Ovary (tissue), 7 donors: ENCODE measurements at regions not wholly inside any gene's neighbourhood (a gene's known extent, or its start where the extent isn't known, plus 50 kb on each side); places are given as distances from the start of the nearest gene placed in this dataset.

Experiments
- DNase-seq, 5 donors: peaks; one replicate each; pipeline ENCODE4 v3.0.0-alpha.2; 2019 to 2020
- H3K27ac ChIP-seq, 2 donors: fragments of 200-600 bp; one replicate each; pipeline versions ENCODE4 v1.5.1 to v1.8.0; 2019 to 2022
- H3K27me3 ChIP-seq: fragments of 200-600 bp; one replicate; pipeline ENCODE4 v1.8.0; 2022
- H3K36me3 ChIP-seq: fragments of 200-600 bp; sonication (generic); one replicate; pipeline ENCODE4 v1.5.1; 2019
- H3K4me1 ChIP-seq: one replicate; pipeline ENCODE4 v1.8.1; 2013; ENCODE audit warnings: mild to moderate bottlenecking, moderate library complexity; ENCODE audit not compliant: insufficient read depth
- H3K4me3 ChIP-seq: fragments of 200-600 bp; sonication (generic); one replicate; pipeline ENCODE4 v1.5.1; 2017
- H3K9me3 ChIP-seq, 2 donors: fragments of 200-600 bp in 1 of 2; sonication (generic) in 1 of 2; one replicate each; pipeline versions ENCODE4 v1.5.1 to v1.8.1; 2013 to 2019; ENCODE audit warnings: mild to moderate bottlenecking in 1 of 2, moderate library complexity in 1 of 2
- EP300 ChIP-seq: sonication (generic); formaldehyde crosslinking; IDR thresholded peaks from one replicate; pipeline ENCODE4 v1.6.1; 2017; ENCODE audit warnings: antibody characterized with exemption
- POLR2A ChIP-seq: fragments of 450-650 bp; IDR thresholded peaks from one replicate; pipeline ENCODE4 v1.6.1; 2017; ENCODE audit warnings: antibody characterized with exemption, mild to moderate bottlenecking, moderate library complexity
- WGBS, 3 donors: extraction: QIAGEN DNeasy Blood & Tissue Kit in 1 of 3; methylation state at CpG; one replicate each; pipeline versions ENCODE4 v1.1.5 to v1.1.7; 2013 to 2017; 5-methylcytosine and 5-hydroxymethylcytosine counted together
- intact Hi-C, 4 donors: fragments of 100-400 bp; cut with DNase I; formaldehyde crosslinking; loops; one replicate each; pipeline versions ENCODE4 v1.11.0 to v1.15.1; 2022 to 2023
- TF ChIP-seq, protein P1 (sequence below), 3 donors: fragments of 450-650 bp in 2 of 3; fragments of 200-600 bp in 1 of 3; IDR thresholded peaks; one replicate each; pipeline versions ENCODE4 v1.5.1 to v1.8.0; 2016 to 2022; ENCODE audit warnings: antibody characterized with exemption in 3 of 3, mild to moderate bottlenecking in 1 of 3
- donor health status: DM: no; HTN: no; CAD: no; lungs with moderate emphysema.
- donor health status: DM: no; HTN: no; CAD: no.
- donor health status: Bipolar disorder and iron deficiency.
- donor health status: DM: no; HTN: no; CAD: no.
- donor health status: DM: yes; HTN: yes; CAD: no.

DNA sequence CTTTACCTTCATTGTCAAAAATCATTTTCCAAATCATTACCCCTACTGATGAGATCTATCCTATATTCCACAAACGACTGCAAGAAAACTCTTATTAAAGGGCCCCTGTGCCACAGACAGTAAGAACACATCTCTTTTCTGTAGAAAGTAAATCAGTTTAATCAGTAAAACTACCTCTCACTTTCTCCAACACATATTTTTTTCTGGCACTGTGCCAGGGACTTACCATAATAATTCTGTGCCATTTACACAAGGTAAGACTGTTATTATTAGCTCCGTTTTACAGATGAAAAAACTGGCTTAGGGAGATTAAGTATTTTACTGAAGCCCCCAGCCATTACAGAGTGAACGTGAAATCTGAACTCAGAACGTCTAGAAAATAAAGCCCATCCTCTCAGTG, 587.0 kb upstream of the COX7C start:
- intact Hi-C loops, result no loop called here

DNA sequence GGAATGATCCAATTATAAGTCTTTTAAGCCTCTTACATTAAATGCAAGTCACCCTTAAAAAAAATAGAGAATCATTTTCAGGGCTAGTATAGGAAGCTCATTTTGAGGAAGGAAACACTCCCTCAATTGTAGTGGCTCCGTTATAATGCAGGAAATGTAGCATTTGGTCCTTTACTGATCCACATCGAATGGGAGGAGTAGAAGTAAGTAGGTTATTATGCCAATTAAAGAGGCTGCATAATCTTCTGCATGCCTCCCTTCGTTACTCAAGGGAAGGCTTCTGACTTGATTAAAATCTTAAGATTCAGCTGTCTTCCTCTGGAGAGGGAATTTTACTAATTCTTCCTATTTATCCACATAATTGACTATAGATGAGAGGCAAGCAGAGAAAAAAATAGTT, 579.2 kb upstream of the COX7C start:
- no peaks in the 10 kb centered on the region for H3K4me1 ChIP-seq
- no peaks in the 10 kb centered on the region for H3K36me3 ChIP-seq
- no peaks in the 10 kb centered on the region for H3K27me3 ChIP-seq
- 57 to 82% (median 79%) methylated on average over 3 of the region's 3 CpGs for WGBS, 3 donors
- TF ChIP-seq, protein P1, sequence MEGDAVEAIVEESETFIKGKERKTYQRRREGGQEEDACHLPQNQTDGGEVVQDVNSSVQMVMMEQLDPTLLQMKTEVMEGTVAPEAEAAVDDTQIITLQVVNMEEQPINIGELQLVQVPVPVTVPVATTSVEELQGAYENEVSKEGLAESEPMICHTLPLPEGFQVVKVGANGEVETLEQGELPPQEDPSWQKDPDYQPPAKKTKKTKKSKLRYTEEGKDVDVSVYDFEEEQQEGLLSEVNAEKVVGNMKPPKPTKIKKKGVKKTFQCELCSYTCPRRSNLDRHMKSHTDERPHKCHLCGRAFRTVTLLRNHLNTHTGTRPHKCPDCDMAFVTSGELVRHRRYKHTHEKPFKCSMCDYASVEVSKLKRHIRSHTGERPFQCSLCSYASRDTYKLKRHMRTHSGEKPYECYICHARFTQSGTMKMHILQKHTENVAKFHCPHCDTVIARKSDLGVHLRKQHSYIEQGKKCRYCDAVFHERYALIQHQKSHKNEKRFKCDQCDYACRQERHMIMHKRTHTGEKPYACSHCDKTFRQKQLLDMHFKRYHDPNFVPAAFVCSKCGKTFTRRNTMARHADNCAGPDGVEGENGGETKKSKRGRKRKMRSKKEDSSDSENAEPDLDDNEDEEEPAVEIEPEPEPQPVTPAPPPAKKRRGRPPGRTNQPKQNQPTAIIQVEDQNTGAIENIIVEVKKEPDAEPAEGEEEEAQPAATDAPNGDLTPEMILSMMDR (IDR thresholded peaks at IDR 0.05), result no peak
- no peak for TF ChIP-seq EP300
- TF ChIP-seq POLR2A, result no peak
- no peak overlapping the region for H3K27ac ChIP-seq
- no peak for DNase-seq
- no peaks in the 10 kb centered on the region for H3K9me3 ChIP-seq
- H3K4me3 ChIP-seq, result no peak overlapping the region
- intact Hi-C loops, result no loop called here

More for the DNA sequence above, 587.0 kb upstream of the COX7C start:
- H3K27me3 ChIP-seq, result no peaks in the 10 kb centered on the region
- H3K9me3 ChIP-seq, result no peaks in the 10 kb centered on the region
- H3K4me1 ChIP-seq, result no peaks in the 10 kb centered on the region
- TF ChIP-seq POLR2A, result no peak
- TF ChIP-seq, protein P1 (IDR thresholded peaks at IDR 0.05), result no peak
- TF ChIP-seq EP300, result no peak
- no peaks in the 10 kb centered on the region for H3K36me3 ChIP-seq
- H3K4me3 ChIP-seq, result no peak overlapping the region
- no peak for DNase-seq
- 81 to 86% (median 81%) methylated on average over 4 of the region's 4 CpGs for WGBS, 3 donors
- H3K27ac ChIP-seq, result no peak overlapping the region

DNA sequence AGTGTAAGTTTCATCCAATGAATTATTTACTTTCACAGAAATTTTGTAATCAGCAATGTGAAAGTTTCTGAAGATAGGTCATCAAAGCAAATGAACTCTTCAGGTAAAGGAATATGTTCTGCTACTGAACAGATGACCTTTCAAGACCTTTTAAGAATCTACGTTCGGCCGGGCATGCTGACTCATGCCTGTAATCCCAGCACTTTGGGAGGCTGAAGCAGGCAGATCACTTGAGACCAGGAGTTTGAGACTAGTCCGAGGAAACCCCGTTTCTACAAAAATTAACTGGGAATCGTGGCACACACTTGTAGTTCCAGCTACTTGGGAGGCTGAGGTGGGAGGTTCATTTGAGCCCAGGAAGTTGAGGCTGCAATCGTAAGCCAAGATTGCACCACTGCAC, 578.4 kb upstream of the COX7C start:
- no peaks in the 10 kb centered on the region for H3K4me1 ChIP-seq
- H3K9me3 ChIP-seq, result no peaks in the 10 kb centered on the region
- no peak for DNase-seq
- no peaks in the 10 kb centered on the region for H3K27me3 ChIP-seq
- 90 to 92% (median 92%) methylated on average over 7 of the region's 7 CpGs for WGBS, 3 donors
- H3K4me3 ChIP-seq, result no peak overlapping the region
- H3K27ac ChIP-seq, result no peak overlapping the region
- no peak for TF ChIP-seq EP300
- no peak for TF ChIP-seq POLR2A
- TF ChIP-seq, protein P1 (IDR thresholded peaks at IDR 0.05), result no peak
- H3K36me3 ChIP-seq, result no peaks in the 10 kb centered on the region
- intact Hi-C loops, result no loop called here

DNA sequence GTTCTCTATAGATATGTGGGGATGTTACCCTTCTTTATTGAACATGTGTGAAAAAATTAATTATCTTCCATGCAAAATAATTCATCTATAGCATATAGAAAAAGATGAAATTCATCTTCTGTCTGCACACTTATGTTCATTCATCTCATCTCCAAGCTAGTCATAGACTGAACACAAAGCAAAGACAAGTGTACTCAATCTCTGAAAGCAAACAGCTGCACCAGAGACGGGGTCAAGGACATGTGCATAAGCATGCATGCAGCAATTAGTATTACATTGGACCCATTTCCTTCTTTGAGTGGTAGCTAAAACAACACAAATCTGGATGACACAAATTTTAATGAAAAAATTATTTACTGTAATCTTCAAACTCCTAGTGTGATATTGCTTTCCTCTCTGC, 547.0 kb upstream of the COX7C start:
- TF ChIP-seq, protein P1 (IDR thresholded peaks at IDR 0.05), result no peak
- TF ChIP-seq POLR2A, result no peak
- no peak for TF ChIP-seq EP300
- intact Hi-C loops, result loop anchor here in 1 of 4 donors (1.0 kb wide), 1 partner anchor 8 kb away; no protein-coding TSS in a partner anchor
- Histone ChIP-seq H3K36me3 (no peaks in the 10 kb centered on the region), H3K9me3 (no peaks in the 10 kb centered on the region), H3K27ac (no peak overlapping the region), H3K27me3 (no peaks in the 10 kb centered on the region), H3K4me1 (no peaks in the 10 kb centered on the region), H3K4me3 (no peak overlapping the region)
- DNase-seq, result no peak
- WGBS, 3 donors, result 18 to 23% (median 19%) methylated on average over 1 of the region's 1 CpG

DNA sequence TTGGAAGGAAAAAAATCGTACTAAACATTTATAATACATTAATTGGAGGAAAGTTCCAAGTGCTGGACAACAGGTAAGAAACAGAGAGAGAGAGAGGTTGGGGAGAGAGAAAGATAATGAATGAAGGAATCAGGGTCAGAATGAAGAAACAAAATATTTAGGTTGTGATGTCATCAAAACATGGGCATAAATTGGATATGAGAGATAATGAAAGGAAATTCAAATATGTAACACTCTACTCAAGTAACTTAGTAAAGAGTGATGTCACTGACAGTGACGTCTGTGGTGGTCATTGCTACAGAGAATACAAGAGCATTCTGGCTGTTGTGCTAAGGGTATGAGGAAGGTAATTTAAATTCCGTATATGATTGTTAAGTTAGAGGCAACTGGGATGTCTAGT, 543.4 kb upstream of the COX7C start:
- H3K27ac ChIP-seq, result no peak overlapping the region
- DNase-seq, result no peak
- WGBS, 3 donors, result 71 to 85% (median 80%) methylated on average over 3 of the region's 3 CpGs
- H3K27me3 ChIP-seq, result no peaks in the 10 kb centered on the region
- TF ChIP-seq EP300, result no peak
- no peak for TF ChIP-seq POLR2A
- TF ChIP-seq, protein P1 (IDR thresholded peaks at IDR 0.05), result no peak
- H3K4me1 ChIP-seq, result no peaks in the 10 kb centered on the region
- H3K36me3 ChIP-seq, result no peaks in the 10 kb centered on the region
- H3K4me3 ChIP-seq, result no peak overlapping the region
- intact Hi-C loops, result no loop called here
- H3K9me3 ChIP-seq, result no peaks in the 10 kb centered on the region
